ENCODE measurements at regions not wholly inside any gene's neighbourhood (a gene's known extent, or its start where the extent isn't known, plus 50 kb on each side); places are given as distances from the start of the nearest gene placed in this dataset.

DNA sequence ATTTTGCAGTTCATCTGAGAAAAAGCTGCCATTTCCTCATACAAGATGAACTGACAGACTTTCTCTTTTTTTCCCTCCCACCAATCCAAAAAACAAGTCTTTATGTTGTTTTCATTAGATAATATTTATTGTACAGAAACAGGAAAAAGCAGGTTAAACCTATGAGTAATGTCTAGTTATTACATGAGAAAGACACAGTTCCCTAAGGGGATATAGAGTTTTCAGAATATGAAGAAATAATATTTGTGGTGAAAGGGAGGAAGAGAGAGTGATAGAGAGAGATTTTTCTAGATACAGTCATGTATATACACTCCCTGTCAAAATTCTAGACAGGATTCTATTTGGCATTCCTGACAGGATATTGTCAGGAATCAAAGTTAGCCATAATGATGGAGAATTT lies 392.4 kb downstream of the BMP2 start:
- H3K4me3 ChIP-seq (ENCODE audit: control insufficient read depth in 2 of 3, extremely low read depth in 1 of 3, insufficient read depth in 2 of 3, low read depth in 1 of 3, low read length in 3 of 3) = no peak overlapping the region
- H3K27me3 ChIP-seq (ENCODE audit: control insufficient read depth, extremely low read depth, insufficient read depth, low read length) = no peaks in the 10 kb centered on the region
- no peak for DNase-seq (ENCODE audit: low read depth, low spot score)
- no peak for FAIRE-seq
- H3K9ac ChIP-seq (ENCODE audit: control insufficient read depth, extremely low read depth, insufficient read depth, low read length) = no peak overlapping the region
- no peak for TF ChIP-seq EZH2 (IDR thresholded peaks at IDR 0.05; ENCODE audit: low read length)
- TF ChIP-seq, protein P1, sequence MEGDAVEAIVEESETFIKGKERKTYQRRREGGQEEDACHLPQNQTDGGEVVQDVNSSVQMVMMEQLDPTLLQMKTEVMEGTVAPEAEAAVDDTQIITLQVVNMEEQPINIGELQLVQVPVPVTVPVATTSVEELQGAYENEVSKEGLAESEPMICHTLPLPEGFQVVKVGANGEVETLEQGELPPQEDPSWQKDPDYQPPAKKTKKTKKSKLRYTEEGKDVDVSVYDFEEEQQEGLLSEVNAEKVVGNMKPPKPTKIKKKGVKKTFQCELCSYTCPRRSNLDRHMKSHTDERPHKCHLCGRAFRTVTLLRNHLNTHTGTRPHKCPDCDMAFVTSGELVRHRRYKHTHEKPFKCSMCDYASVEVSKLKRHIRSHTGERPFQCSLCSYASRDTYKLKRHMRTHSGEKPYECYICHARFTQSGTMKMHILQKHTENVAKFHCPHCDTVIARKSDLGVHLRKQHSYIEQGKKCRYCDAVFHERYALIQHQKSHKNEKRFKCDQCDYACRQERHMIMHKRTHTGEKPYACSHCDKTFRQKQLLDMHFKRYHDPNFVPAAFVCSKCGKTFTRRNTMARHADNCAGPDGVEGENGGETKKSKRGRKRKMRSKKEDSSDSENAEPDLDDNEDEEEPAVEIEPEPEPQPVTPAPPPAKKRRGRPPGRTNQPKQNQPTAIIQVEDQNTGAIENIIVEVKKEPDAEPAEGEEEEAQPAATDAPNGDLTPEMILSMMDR (optimal IDR thresholded peaks at IDR 0.05 in 1 of 3, IDR thresholded peaks at IDR 0.05 in 1 of 3, conservative IDR thresholded peaks at IDR 0.05 in 1 of 3; ENCODE audit: extremely low read depth in 1 of 3, insufficient read depth in 2 of 3, low read length in 3 of 3) = no peak
- H4K20me1 ChIP-seq (ENCODE audit: control insufficient read depth, extremely low read depth, insufficient read depth, low read length) = no peaks in the 10 kb centered on the region
- no peak overlapping the region for H3K27ac ChIP-seq (ENCODE audit: control insufficient read depth, insufficient read depth, low read length)
- H3K9me1 ChIP-seq (ENCODE audit: control insufficient read depth, extremely low read depth, insufficient read depth, low read length) = no peaks in the 10 kb centered on the region
- H3K79me2 ChIP-seq (ENCODE audit: control insufficient read depth, insufficient read depth, low read length) = no peaks in the 10 kb centered on the region
- dilution Hi-C loops (cut with MboI; ENCODE audit: extremely low pct_ligation_motif_present, low sequenced_read_pairs) = no loop called here
- peaks cover 3% of the 10 kb centered on the region for H3K4me1 ChIP-seq (ENCODE audit: control insufficient read depth, extremely low read depth, insufficient read depth, low read length)
- H3K9me3 ChIP-seq (ENCODE audit: control insufficient read depth, low read depth, low read length) = no peaks in the 10 kb centered on the region
- H3K36me3 ChIP-seq (ENCODE audit: control insufficient read depth in 2 of 2, extremely low read depth in 1 of 2, insufficient read depth in 2 of 2, low read length in 2 of 2) = no peaks in the 10 kb centered on the region
- no peak overlapping the region for H2AFZ ChIP-seq (ENCODE audit: control insufficient read depth, low read length)
- H3K4me2 ChIP-seq (ENCODE audit: control insufficient read depth, extremely low read depth, insufficient read depth, low read depth, low read length) = no peak overlapping the region

DNA sequence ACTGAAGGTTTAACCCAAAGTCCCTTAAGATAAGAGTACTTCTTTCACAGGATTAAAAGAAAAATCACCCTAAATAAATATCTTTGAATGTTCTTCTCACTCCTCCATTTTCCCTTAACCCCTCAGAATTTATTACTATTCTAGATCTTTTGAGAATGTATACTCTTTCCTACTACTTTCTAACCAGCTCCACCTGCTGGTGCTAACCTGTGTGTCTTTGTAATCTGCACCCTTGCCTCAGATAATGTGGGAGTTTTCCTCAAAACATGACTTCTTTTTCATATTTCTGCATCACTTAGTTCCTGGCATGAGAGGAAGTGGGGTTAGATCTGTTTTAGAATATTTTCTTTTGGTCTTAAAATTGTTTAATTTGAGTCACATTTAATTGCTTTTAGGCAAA lies 394.2 kb downstream of the BMP2 start:
- Histone ChIP-seq H4K20me1 (ENCODE audit: control insufficient read depth, extremely low read depth, insufficient read depth, low read length) (no peaks in the 10 kb centered on the region), H3K9ac (ENCODE audit: control insufficient read depth, extremely low read depth, insufficient read depth, low read length) (no peak overlapping the region), H2AFZ (ENCODE audit: control insufficient read depth, low read length) (no peak overlapping the region), H3K4me1 (ENCODE audit: control insufficient read depth, extremely low read depth, insufficient read depth, low read length) (peaks cover 3% of the 10 kb centered on the region), H3K4me2 (ENCODE audit: control insufficient read depth, extremely low read depth, insufficient read depth, low read depth, low read length) (no peak overlapping the region), H3K9me1 (ENCODE audit: control insufficient read depth, extremely low read depth, insufficient read depth, low read length) (no peaks in the 10 kb centered on the region), H3K9me3 (ENCODE audit: control insufficient read depth, low read depth, low read length) (no peaks in the 10 kb centered on the region), H3K36me3 (ENCODE audit: control insufficient read depth in 2 of 2, extremely low read depth in 1 of 2, insufficient read depth in 2 of 2, low read length in 2 of 2) (no peaks in the 10 kb centered on the region), H3K27me3 (ENCODE audit: control insufficient read depth, extremely low read depth, insufficient read depth, low read length) (no peaks in the 10 kb centered on the region), H3K4me3 (ENCODE audit: control insufficient read depth in 2 of 3, extremely low read depth in 1 of 3, insufficient read depth in 2 of 3, low read depth in 1 of 3, low read length in 3 of 3) (no peak overlapping the region), H3K27ac (ENCODE audit: control insufficient read depth, insufficient read depth, low read length) (no peak overlapping the region), H3K79me2 (ENCODE audit: control insufficient read depth, insufficient read depth, low read length) (no peaks in the 10 kb centered on the region)
- TF ChIP-seq EZH2 (IDR thresholded peaks at IDR 0.05; ENCODE audit: low read length) = no peak
- TF ChIP-seq, protein P1 (optimal IDR thresholded peaks at IDR 0.05 in 1 of 3, IDR thresholded peaks at IDR 0.05 in 1 of 3, conservative IDR thresholded peaks at IDR 0.05 in 1 of 3; ENCODE audit: extremely low read depth in 1 of 3, insufficient read depth in 2 of 3, low read length in 3 of 3) = peak; percentile 44 to 52 (median 46)
- dilution Hi-C loops (cut with MboI; ENCODE audit: extremely low pct_ligation_motif_present, low sequenced_read_pairs) = no loop called here
- DNase-seq (ENCODE audit: low read depth, low spot score) (no peak), FAIRE-seq (peak; percentile 51)

All from keratinocyte (primary cell).